Endothelial cell of umbilical vein (primary cell): ENCODE measurements at regions not wholly inside any gene's neighbourhood (a gene's known extent, or its start where the extent isn't known, plus 50 kb on each side); places are given as distances from the start of the nearest gene placed in this dataset.

Experiments
- BruUV-seq: library from RNA; stranded (reverse); fragments of 400-500 nt; replicated peaks from 2 replicates; lab custom pipeline; 2021; lab: Mats Ljungman, UMichigan
- CTCF ChIA-PET: fragments of 300-600, 350-600 bp; sonication (Branson Sonifier 250); formaldehyde crosslinking; loops from one replicate; lab custom pipeline; 2021; ENCODE audit warnings: antibody characterized with exemption, inconsistent platforms; lab: Charles Lee
- POLR2A ChIA-PET: fragments of 300-600, 350-600 bp; sonication (Branson Sonifier 250); formaldehyde crosslinking; loops from one replicate; lab custom pipeline; 2021; ENCODE audit warnings: antibody characterized with exemption, inconsistent platforms; lab: Charles Lee
- DNase-seq: peaks from one replicate; pipeline ENCODE4 v3.0.0-alpha.2; 2011; ENCODE audit warnings: low read depth, low spot score
- FAIRE-seq: peaks from 2 replicates; lab custom pipeline; 2011; peaks lifted over from hg19 to GRCh38; lab: Jason Lieb, UNC
- H2AFZ ChIP-seq: 2 replicates; pipeline ENCODE4 v1.6.0; 2012; ENCODE audit warnings: low read depth, low read length, control low read depth, inconsistent platforms
- H3K27ac ChIP-seq: 2 replicates; pipeline ENCODE4 v1.5.1; 2011; ENCODE audit warnings: low read depth, mild to moderate bottlenecking, control low read depth, low read length, moderate library complexity; ENCODE audit not compliant: insufficient read depth
- H3K27me3 ChIP-seq, 2 experiments: 2 replicates each; pipeline versions ENCODE4 v1.6.0 to v1.6.1; 2011; ENCODE audit warnings: low read length in 2 of 2, mixed read lengths in 1 of 2; ENCODE audit not compliant: control insufficient read depth in 2 of 2, insufficient read depth in 2 of 2
- H3K36me3 ChIP-seq, 2 experiments: 2 replicates in 1 of 2; 3 replicates in 1 of 2; pipeline ENCODE4 v1.5.1; 2011; ENCODE audit warnings: low read length in 2 of 2, mild to moderate bottlenecking in 1 of 2, moderate library complexity in 1 of 2; ENCODE audit not compliant: control insufficient read depth in 2 of 2, insufficient read depth in 2 of 2; ENCODE audit errors: extremely low read depth in 1 of 2
- H3K4me1 ChIP-seq: 3 replicates; pipeline ENCODE4 v1.5.1; 2011; ENCODE audit warnings: mild to moderate bottlenecking, low read length; ENCODE audit not compliant: control insufficient read depth, insufficient read depth; ENCODE audit errors: extremely low read depth
- H3K4me2 ChIP-seq: 2 replicates; pipeline ENCODE4 v1.6.1; 2011; ENCODE audit warnings: low read length, control low read depth, mixed read lengths; ENCODE audit not compliant: insufficient read depth
- H3K4me3 ChIP-seq, 3 experiments: fragments of 200-600 bp in 1 of 3; sonication (generic), shearing (Covaris generic) in 1 of 3; replicated peaks in 1 of 3; 2 replicates each; pipeline ENCODE4 v1.5.1; 2011 to 2016; ENCODE audit warnings: control low read depth in 3 of 3, low read length in 3 of 3, mild to moderate bottlenecking in 2 of 3, inconsistent platforms in 1 of 3, low read depth in 1 of 3, moderate library complexity in 1 of 3; ENCODE audit not compliant: insufficient read depth in 1 of 3
- H3K79me2 ChIP-seq: 2 replicates; pipeline ENCODE4 v1.6.0; 2012; ENCODE audit warnings: low read length, inconsistent platforms; ENCODE audit not compliant: control insufficient read depth, insufficient read depth
- H3K9ac ChIP-seq: replicated peaks from 2 replicates; pipeline ENCODE3; 2011; ENCODE audit warnings: low read length, control low read depth; ENCODE audit not compliant: insufficient read depth; ENCODE audit errors: extremely low read depth
- H3K9me1 ChIP-seq: replicated peaks from 3 replicates; pipeline ENCODE4 v1.6.0; 2011; ENCODE audit warnings: mild to moderate bottlenecking, low read length; ENCODE audit not compliant: control insufficient read depth, insufficient read depth; ENCODE audit errors: extremely low read depth
- H3K9me3 ChIP-seq: replicated peaks from 2 replicates; pipeline ENCODE4 v1.5.1; 2012; ENCODE audit warnings: low read length, inconsistent platforms; ENCODE audit not compliant: control insufficient read depth, insufficient read depth
- H4K20me1 ChIP-seq: replicated peaks from 2 replicates; pipeline ENCODE3; 2011; ENCODE audit warnings: mild to moderate bottlenecking, low read length; ENCODE audit not compliant: control insufficient read depth, insufficient read depth; ENCODE audit errors: extremely low read depth
- EZH2 ChIP-seq: IDR thresholded peaks from 2 replicates; pipeline ENCODE4 v1.6.1; 2012; ENCODE audit warnings: borderline replicate concordance, low read depth, mild to moderate bottlenecking, moderate library complexity, low read length, inconsistent platforms; ENCODE audit not compliant: severe bottlenecking
- FOS ChIP-seq: IDR thresholded peaks from 2 replicates; pipeline ENCODE4 v1.6.1; 2011; ENCODE audit warnings: mild to moderate bottlenecking, low read length, moderate library complexity, borderline replicate concordance; ENCODE audit not compliant: insufficient read depth
- GATA2 ChIP-seq: IDR thresholded peaks from 2 replicates; pipeline ENCODE4 v1.7.0; 2011; ENCODE audit warnings: low read depth, mild to moderate bottlenecking, moderate library complexity, mixed read lengths, low read length; ENCODE audit not compliant: insufficient read length, insufficient read depth
- JUN ChIP-seq: IDR thresholded peaks from 2 replicates; pipeline ENCODE4 v1.6.1; 2011; ENCODE audit warnings: borderline replicate concordance, low read depth; ENCODE audit not compliant: insufficient read length, insufficient read depth
- MAX ChIP-seq: IDR thresholded peaks from 2 replicates; pipeline ENCODE4 v1.6.1; 2011; ENCODE audit not compliant: insufficient read depth, insufficient read length
- MYC ChIP-seq: IDR thresholded peaks from one replicate; pipeline ENCODE4 v1.6.1; 2011; ENCODE audit warnings: mild to moderate bottlenecking, low read depth, low read length
- POLR2A ChIP-seq: IDR thresholded peaks from 2 replicates; pipeline ENCODE4 v1.6.1; 2012; ENCODE audit warnings: low read depth, mild to moderate bottlenecking, control low read depth, low read length
- POLR2AphosphoS5 ChIP-seq: IDR thresholded peaks from 2 replicates; pipeline ENCODE4 v1.6.1; 2012; ENCODE audit warnings: low read depth, mild to moderate bottlenecking, control low read depth, low read length, moderate library complexity; ENCODE audit not compliant: insufficient read depth
- dilution Hi-C: fragments of 300-500 bp; cut with MboI; formaldehyde crosslinking; loops from one replicate; pipeline ENCODE4 v1.15.0; 2019; ENCODE audit warnings: low sequenced_read_pairs; ENCODE audit not compliant: extremely low pct_ligation_motif_present
- intact Hi-C: fragments of 100-400 bp; cut with micrococcal nuclease; formaldehyde crosslinking; loops from one replicate; pipeline ENCODE4 v1.10.0; 2022
- TF ChIP-seq, protein P1 (sequence below), 2 donors: IDR thresholded peaks; 1 replicate in 1 of 2; 2 replicates in 1 of 2; pipeline ENCODE4 v1.5.1; 2011; ENCODE audit warnings: low read length in 2 of 2, mild to moderate bottlenecking in 2 of 2, moderate library complexity in 2 of 2, control low read depth in 1 of 2, inconsistent platforms in 1 of 2, low read depth in 1 of 2; ENCODE audit not compliant: insufficient read depth in 1 of 2; ENCODE audit errors: extremely low read depth in 1 of 2

DNA sequence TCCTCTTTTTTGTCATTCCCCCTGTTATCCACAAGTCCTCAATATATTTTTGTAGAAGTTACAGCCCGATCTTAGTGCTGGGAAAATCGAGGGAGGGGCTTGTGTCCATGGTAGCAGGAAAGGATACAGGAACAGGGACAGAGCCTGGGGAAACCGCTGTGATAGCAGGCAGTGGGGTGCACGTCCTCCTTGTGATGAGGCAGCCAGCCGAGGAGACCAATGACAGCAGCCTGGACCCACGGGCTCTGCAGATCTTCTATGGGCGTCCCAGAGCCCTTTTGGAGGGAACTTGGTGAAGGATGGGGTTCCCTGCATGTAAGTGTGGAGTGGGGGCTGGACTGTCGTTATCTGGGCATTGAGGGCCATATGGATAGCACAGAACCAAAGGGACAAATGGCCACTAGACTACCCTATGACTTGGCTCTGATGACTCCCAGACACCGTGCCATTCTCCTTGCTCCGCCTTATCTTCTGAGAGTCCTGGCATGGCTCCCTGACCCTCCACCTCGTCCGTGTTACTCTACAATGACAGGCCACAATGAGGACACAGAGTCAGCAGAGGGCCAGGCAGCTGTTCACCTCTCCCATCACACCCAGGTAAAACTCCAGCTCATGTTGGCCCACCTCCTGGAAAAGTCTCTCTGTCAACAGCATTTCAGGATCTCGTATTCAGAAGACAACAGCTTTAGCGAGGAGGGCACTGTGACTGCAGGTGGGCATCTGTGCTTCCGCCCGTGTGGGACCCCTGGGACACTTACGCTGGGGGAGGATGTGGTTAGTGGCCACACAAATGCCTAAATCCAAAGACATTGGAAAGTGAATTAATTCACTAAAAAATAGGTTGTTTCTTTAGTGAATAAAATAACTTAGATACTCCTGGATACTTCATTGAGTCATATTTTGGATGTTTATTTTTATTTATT is 100.1 kb downstream of the VAPA start:
- Histone ChIP-seq H3K36me3 (no peaks in the 10 kb centered on the region), H3K9me1 (no peaks in the 10 kb centered on the region), H3K4me2 (no peak overlapping the region), H4K20me1 (no peaks in the 10 kb centered on the region), H3K4me1 (peaks cover 17% of the 10 kb centered on the region), H3K9me3 (no peaks in the 10 kb centered on the region), H2AFZ (no peak overlapping the region), H3K27ac (no peak overlapping the region), H3K27me3 (peaks cover 0 to 2% of the 10 kb centered on the region in 2 experiments), H3K79me2 (no peaks in the 10 kb centered on the region), H3K9ac (no peak overlapping the region), H3K4me3 (no peak overlapping the region)
- intact Hi-C loops (no loop called here), dilution Hi-C loops (no loop called here)
- CTCF ChIA-PET: no interaction called here
- TF ChIP-seq MAX (no peak), POLR2A (no peak), POLR2AphosphoS5 (no peak), EZH2 (no peak), JUN (no peak), GATA2 (no peak), MYC (no peak), FOS (no peak)
- TF ChIP-seq, protein P1, sequence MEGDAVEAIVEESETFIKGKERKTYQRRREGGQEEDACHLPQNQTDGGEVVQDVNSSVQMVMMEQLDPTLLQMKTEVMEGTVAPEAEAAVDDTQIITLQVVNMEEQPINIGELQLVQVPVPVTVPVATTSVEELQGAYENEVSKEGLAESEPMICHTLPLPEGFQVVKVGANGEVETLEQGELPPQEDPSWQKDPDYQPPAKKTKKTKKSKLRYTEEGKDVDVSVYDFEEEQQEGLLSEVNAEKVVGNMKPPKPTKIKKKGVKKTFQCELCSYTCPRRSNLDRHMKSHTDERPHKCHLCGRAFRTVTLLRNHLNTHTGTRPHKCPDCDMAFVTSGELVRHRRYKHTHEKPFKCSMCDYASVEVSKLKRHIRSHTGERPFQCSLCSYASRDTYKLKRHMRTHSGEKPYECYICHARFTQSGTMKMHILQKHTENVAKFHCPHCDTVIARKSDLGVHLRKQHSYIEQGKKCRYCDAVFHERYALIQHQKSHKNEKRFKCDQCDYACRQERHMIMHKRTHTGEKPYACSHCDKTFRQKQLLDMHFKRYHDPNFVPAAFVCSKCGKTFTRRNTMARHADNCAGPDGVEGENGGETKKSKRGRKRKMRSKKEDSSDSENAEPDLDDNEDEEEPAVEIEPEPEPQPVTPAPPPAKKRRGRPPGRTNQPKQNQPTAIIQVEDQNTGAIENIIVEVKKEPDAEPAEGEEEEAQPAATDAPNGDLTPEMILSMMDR (IDR thresholded peaks at IDR 0.05; ENCODE audit: extremely low read depth in 1 of 2, insufficient read depth in 1 of 2, low read depth in 1 of 2, low read length in 2 of 2): no peak
- no TSS peak for BruUV-seq
- no peak for DNase-seq
- POLR2A ChIA-PET: no interaction called here
- FAIRE-seq: no peak
